NCI-H526 treated with DMSO at 0.1 percent for 48 hours (cell line): ENCODE measurements at regions not wholly inside any gene's neighbourhood (a gene's known extent, or its start where the extent isn't known, plus 50 kb on each side); places are given as distances from the start of the nearest gene placed in this dataset.
"Not testable (repeated sequence)": the region's sequence is repeated elsewhere in the genome, so short reads cannot be mapped to it uniquely, and the experiment has no call there.

Source experiments
- DNase-seq: peaks from one replicate; lab custom pipeline; 2025; lab: John Stamatoyannopoulos, UW

GRCh38 chr10:81576336-81576735, 298.7 kb upstream of the NRG3 start:
- DNase-seq = no peak

DNA sequence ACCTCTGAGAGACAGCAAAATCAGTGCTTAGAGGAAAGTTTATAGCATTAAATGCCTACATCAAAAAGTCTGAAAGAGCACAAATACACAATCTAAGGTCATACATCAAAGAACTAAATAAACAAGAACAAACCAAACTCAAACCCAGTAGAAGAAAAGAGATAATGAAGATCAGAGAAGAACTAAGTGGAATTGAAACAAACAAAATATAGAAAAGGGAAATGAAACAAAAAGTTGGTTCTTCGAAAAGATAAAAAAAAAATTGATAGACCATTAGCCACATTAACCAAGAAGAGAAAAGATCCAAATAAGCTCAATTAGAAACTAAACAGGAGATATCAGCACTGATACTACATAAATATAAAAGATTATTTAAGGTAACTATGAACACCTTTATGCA, 280.0 kb upstream of the NRG3 start:
- no peak for DNase-seq

DNA sequence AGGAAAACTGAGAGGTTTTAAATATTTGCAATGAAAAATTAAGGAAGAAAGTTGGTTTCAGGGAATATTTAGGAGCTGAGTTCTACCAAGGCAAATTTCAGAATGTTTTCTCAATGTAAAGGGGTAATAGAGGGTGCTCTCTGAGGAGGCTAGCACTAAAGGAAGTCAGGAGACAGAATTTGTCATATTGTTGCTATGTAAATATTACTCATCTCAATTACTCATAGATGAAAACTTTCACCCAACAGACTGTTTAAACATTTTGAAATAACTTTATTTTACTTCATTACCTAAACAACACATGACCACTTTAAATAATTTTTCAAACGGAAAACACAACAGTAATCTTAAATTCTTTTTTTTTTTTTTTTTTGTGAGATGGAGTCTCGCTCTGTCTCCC, 274.8 kb upstream of the NRG3 start:
- DNase-seq = no peak

DNA sequence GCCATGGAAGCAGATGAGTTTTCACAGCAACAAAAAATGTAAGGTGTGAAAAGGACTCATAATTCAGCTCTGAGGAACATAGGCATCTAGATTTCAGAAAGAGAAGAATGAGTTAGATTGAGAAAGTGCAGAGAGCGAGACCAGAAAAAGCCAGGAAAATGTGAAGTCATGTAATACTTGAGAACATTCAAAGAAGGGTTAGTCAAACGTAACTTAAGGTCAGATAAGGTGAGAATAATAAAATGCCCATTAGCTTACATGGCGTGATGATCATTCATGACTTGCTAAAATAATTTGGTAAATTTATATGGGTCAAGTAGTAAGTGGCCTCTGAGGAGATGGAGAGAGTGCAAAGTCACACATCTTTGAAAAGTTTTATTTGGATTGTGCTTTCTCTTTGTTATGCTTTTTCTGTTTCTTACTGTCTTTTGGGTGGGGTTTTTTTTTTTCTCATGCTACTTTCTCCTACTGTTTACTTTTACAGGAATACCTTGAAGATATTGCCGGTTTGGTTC, 271.8 kb upstream of the NRG3 start:
- DNase-seq = no peak

DNA sequence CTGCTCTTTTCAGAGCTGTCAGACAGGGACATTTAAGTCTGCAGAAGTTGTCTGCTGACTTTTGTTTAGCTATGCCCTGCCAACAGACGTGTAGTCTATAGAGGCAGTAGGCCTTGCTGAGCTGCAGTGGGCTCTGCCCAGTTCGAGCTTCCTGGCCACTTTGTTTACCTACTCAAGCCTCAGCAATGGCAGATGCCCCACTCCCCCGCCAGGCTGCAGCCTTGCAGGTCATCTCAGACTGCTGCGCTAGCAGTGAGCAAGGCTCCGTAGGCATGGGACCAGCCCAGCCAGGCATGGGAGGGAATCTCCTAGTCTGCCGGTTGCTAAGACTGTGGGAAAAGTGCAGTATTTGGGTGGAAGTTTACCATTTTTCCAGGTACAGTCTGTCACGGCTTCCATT, 230.5 kb upstream of the NRG3 start:
- not testable (repeated sequence) for DNase-seq

DNA sequence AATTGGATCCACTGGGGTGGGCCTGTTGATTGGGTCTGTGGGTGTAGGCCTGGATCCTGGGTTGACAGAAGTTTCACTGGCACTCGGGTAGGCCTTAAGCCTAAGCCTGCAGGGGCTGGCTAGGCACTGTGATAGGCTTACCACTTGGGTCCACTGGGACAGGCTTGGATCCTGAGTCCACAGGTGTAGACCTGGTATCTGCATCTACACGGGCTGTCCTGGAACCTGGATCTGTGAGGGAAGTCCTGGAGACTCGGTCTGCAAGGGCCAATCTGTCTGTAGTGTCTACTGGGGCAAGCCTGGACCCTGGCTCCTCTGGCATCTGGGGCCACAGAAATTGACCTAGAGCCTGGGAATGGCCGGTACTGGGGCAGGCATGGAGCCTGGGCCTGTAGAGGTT, 219.0 kb upstream of the NRG3 start:
- DNase-seq = no peak

GRCh38 chr10:81662837-81663236, 212.2 kb upstream of the NRG3 start:
- no peak for DNase-seq

- DNase-seq = not testable (repeated sequence)
Observed at GRCh38 chr10:81664800-81665199, 210.2 kb upstream of the NRG3 start.

GRCh38 chr10:81674941-81675340, 200.1 kb upstream of the NRG3 start:
- no peak for DNase-seq

- no peak for DNase-seq
Observed at GRCh38 chr10:81679291-81679690, 195.7 kb upstream of the NRG3 start.

DNA sequence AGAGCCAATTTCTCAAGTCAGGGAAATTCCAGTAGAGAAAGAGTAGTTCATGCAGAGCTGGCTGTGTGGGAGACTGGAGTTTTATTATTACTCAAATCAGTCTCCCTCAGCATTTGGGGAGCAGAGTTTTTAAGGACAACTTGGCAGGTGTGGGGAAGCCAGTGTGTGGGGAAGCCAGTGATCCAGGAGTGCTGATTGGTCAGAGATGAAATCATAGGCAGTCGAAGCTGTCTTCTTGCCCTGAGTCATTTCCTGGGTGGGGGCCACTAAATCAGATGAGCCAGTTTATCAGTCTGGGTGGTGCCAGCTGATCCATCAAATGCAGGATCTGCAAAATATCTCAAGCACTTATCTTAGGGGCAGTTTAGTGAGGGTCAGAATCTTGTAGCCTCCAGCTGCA, 194.6 kb upstream of the NRG3 start:
- no peak for DNase-seq

- DNase-seq = no peak
Observed at GRCh38 chr10:81688459-81688858, 186.5 kb upstream of the NRG3 start.

GRCh38 chr10:81696609-81697388, 178.2 kb upstream of the NRG3 start:
- DNase-seq = no peak

DNA sequence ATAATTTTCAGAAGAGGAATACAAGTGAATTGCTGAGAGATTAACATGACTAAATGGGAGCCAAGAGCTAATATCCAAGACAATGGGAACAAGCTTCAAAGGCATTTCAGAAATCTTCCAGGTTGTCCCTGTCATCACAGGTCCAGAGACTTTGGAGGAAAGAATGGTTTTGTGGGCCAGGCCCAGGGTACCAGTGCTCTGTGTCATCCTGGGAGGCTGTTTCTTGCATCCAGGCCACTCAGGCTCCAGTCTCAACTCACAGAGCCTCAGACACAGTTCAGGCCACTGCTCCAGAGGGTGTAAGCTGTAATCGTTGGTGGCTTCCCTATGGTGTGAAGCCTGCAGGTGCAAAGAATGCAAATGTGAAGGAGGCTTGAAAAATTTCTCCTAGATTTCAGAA, 170.4 kb upstream of the NRG3 start:
- no peak for DNase-seq

- DNase-seq = no peak
Observed at GRCh38 chr10:81708416-81708815, 166.6 kb upstream of the NRG3 start.

DNA sequence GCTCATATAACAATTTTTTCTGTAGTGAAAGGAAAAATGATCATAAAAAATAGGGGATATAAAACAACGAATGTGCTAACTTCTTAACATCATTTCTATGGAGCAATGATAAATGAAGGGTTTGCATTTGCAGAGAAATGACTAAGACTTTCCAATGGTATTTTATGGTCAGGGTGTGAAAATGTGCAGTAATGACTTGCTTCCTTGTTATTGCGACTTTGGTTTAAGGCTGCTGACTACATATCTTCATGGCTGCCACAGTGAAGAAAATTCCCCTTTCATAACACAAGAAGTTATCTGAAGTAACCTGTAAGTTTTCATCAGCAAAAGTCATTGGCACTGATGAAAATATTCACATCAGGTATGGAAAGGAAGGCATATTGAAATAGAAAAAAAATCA, 166.1 kb upstream of the NRG3 start:
- DNase-seq = no peak

GRCh38 chr10:81722399-81722798, 152.6 kb upstream of the NRG3 start:
- no peak for DNase-seq

DNA sequence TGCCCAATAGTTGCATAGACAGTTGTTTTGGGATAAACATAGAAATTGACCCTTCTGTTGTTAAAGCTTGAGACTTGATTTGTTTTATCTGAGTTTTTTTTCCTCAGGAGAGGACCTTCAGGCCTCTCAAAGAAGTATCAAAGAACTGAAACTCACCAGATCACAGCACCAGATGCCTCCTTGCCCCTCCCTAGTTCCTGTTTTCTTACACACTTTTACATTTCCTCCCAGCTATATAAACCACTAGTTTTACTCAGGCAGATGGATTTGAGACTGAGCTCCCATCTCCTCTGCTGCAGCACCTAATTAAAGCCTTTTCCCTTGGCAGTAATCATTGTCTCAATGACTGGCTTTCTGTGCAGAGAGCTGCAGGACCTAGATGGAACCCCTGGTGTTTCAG, 150.6 kb upstream of the NRG3 start:
- no peak for DNase-seq

DNA sequence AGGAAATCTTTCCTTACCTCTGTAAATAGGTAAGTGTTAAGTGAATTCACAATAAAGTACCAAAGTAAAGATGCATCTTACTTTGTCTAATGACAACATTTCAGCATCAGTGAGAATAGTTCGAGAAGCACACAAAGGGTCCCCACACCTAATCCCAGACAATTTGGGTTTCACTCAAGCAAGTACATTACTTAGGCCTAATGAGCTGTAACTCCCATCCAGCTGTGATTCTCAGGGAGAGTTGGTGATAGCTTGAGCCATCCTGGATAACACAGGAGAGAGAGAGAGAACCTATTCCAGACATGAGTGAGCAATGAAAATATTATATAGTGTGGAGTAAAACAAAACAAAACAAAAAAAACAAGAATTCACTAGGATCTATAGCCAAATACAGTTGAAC, 149.1 kb upstream of the NRG3 start:
- no peak for DNase-seq

DNA sequence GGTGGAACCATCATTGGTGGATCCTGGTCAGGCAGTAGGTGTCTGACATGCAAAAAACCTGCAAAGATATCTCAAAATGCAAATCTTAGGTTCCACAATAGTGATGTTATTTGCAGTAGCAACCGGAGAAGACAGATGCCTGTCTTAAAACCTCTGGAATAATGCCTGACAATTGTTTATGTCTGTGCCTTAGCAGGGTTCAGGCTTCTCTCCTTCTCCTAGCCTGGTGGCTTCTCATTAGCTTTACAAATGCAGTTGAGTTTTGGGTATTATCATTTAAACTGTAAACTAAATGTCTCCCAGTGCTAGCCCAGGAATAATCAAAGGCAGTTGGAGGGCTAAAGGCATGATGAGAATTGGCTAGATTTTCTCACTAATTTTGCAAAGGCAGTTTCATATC, 146.3 kb upstream of the NRG3 start:
- no peak for DNase-seq

GRCh38 chr10:81730891-81731290, 144.1 kb upstream of the NRG3 start:
- no peak for DNase-seq

DNA sequence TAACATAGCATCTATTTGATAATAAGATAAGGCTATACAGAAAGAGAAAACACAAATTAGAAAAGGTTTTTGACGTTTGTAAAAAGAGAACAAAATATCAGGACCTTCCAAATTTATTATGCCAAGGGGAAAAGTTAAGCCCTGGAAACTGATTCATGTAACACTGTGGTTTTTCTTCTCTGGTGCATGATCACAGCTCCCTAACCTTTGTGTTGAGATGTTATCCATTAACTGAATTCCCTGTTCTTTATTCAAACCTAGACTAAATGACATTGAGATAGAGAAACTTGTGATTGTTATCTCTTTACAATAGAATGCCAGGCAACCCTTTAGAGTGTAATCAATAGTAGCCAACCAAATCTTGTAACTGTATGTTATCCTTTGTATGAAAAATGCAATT, 141.5 kb upstream of the NRG3 start:
- DNase-seq = no peak

DNA sequence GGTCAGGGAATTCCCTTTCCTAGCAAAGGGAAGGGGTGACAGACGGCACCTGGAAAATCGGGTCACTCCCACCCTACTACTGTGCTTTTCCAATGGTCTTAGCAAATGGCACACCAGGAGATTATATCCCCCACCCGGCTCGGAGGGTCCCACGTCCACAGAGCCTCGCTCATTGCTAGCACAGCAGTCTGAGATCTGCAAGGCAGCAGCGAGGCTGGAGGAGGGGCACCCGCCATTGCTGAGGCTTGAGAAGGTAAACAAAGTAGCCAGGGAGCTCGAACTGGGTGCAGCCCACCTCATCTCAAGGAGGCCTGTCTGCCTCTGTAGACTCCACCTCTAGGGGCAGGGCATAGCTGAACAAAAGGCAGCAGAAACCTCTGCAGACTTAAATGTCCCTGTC, 139.8 kb upstream of the NRG3 start:
- not testable (repeated sequence) for DNase-seq

DNA sequence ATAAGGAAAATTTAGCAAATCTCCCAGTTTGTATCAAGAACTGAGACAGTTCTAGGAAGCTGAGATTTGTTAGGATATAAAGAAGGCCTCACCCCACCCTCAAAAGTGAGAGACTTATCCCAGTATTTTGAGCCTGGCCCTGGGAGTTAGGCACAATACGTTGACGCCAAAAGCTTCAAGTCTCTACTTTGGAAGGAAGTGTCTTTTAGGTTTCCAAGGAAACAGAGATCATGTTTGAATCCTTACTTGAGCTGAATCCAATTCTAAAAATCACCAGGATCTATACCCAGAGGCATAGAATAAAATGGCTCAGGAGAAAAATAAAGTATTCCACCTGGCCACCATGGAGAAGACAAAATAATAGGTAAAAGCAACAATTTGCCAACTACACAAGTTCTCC, 115.9 kb upstream of the NRG3 start:
- no peak for DNase-seq
